GM18858 (cell line): ENCODE measurements at regions not wholly inside any gene's neighbourhood (a gene's known extent, or its start where the extent isn't known, plus 50 kb on each side); places are given as distances from the start of the nearest gene placed in this dataset.

ENCODE experiments used
- ATAC-seq: cut with Tn5 transposase; IDR thresholded peaks from one replicate; pipeline ENCODE4 v1.9.1; 2021; ENCODE audit not compliant: unreplicated experiment

- ATAC-seq: no peak
Observed at GRCh38 chr22:49590381-49590780, 237.3 kb downstream of the BRD1 start.

- ATAC-seq: no peak
Observed at GRCh38 chr22:49589811-49590210, 237.9 kb downstream of the BRD1 start.

DNA sequence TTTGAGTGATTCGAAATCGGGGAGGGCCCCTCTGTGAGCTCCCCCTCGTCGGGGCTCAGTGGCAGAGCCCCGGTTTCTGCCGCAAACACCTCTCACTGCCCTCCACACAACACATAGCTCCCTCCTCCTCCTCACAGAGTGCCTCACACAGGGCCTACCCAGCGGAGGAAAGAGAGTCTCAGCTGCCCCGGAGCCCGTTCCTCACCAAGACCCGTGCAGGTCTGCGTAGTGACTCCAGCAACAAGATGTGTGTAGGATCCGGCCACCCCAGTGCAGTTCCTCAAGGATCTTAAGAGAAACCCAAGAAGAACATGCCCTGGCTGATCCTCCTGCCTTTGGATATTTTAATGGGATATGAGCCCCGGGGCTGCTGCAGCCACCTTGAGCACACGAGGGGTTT lies 238.4 kb downstream of the BRD1 start:
- ATAC-seq: no peak

- ATAC-seq: no peak
Observed at GRCh38 chr22:49588739-49589138, 238.9 kb downstream of the BRD1 start.

GRCh38 chr22:49587987-49588386 lies 239.7 kb downstream of the BRD1 start:
- ATAC-seq: no peak

DNA sequence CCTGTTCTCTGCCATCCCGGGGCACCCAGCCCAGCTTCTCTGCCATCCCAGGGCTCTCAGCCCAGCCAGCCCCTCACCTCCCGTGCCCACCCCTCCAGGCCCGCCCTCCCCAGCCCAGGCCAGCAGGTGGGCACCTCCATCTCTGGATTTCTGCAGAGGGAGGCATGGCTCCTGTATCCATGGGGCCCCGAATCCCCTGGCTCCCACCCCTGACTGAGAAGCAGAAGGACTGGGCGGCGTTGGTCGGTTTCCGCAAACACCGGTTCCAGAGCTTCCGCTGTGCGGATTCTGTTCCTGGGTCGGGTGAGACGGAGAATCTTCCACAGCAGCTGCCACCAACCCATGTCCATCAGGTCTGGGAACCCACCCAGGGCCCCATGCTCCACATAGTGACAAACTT lies 240.3 kb downstream of the BRD1 start:
- no peak for ATAC-seq

- ATAC-seq: no peak
Observed at GRCh38 chr22:49586873-49587272, 240.8 kb downstream of the BRD1 start.

GRCh38 chr22:49586244-49586748 lies 241.4 kb downstream of the BRD1 start:
- no peak for ATAC-seq

- ATAC-seq: no peak
Observed at GRCh38 chr22:49585461-49586243, 242.0 kb downstream of the BRD1 start.

DNA sequence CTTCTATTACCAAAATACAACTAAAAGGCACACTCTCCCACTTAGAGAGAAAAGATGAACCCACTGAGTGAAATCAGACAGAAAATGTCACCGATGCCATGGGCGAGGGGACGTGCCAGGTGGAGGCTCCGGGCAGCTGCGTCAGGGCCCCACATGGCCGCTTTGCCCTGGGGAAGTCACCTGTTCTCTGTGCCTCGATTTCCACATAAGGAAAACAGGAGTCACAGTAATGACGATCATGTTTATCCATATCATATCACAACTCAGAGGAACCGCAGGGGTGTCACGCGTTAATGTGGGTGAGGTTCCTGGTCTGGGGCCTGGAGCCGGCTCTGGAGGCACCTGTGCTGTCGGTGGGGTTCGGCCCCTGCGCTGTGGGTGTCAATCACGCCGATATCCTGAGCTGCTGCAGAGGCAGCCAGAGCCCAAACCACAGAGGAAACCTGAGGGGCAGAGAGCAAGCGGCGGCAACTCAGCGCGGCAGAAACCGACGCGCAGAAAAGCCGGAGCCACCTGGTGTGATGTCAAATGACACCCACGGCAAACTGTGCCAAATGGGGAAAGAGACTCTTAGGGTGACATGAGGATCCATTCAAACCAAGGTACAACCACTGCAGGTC lies 243.7 kb downstream of the BRD1 start:
- no peak for ATAC-seq

GRCh38 chr22:49583341-49583740 lies 244.3 kb downstream of the BRD1 start:
- no peak for ATAC-seq

GRCh38 chr22:49582678-49583077 lies 245.0 kb downstream of the BRD1 start:
- no peak for ATAC-seq

GRCh38 chr22:49582181-49582580 lies 245.5 kb downstream of the BRD1 start:
- ATAC-seq: no peak

DNA sequence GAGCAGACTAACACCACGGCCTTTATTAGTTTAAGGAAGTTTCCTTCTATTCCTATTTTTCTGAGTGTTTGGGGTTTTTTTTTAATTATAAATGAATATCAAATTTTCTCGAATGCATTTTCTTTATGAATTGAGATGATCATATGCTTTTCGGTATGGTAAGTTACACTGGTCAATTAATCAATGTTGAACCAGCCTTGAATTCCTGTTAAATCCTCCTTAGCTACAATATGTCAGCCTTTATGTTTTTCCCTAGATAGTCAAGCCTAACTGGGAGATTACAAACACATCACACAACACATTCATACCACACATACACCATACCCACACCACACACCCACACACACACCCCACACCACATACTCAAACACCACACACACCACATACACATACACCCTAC lies 247.6 kb downstream of the BRD1 start:
- ATAC-seq: no peak

DNA sequence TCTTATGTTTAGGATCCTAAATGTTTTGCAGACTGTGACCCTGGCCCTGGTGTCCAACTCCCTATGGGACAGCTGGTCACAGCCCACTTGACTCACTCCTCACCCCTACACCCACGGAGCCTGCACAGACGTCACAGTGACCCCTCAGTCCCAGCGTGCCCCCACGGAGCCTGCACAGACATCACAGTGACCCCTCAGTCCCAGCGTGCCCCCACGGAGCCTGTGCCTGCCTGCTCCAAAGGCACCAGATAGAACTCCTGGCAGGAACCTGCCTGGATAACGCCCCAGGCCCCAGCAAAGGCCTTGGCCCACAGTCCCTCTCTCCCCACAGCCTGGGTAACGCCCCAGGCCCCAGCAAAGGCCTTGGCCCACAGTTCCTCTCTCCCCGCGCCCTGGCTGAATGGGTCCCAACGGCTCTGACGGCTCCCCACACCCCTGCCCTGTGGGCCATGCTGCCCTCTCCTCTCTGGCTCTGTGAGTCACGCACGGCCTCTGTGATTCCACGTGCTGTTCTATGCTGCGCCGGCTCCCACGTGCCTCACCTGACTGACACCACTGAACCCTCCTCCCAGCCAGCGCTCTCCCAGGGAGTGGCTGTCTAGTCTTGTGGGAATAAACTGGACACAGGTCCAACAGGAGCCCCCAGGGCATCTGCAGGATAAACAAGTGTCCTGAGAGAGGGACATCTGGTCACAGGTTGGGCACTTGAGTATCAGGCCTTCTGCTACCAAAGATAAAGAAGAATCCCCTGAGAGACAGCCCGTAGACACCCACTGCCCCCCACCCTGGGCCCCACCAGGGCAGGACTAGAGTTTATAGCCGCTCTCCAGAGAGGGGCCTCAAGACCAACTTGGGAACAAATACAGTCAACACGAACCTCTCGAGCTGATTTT lies 250.3 kb downstream of the BRD1 start:
- no peak for ATAC-seq

- no peak for ATAC-seq
Observed at GRCh38 chr22:49576241-49577141, 251.2 kb downstream of the BRD1 start.

- ATAC-seq: no peak
Observed at GRCh38 chr22:49575703-49576081, 252.0 kb downstream of the BRD1 start.

DNA sequence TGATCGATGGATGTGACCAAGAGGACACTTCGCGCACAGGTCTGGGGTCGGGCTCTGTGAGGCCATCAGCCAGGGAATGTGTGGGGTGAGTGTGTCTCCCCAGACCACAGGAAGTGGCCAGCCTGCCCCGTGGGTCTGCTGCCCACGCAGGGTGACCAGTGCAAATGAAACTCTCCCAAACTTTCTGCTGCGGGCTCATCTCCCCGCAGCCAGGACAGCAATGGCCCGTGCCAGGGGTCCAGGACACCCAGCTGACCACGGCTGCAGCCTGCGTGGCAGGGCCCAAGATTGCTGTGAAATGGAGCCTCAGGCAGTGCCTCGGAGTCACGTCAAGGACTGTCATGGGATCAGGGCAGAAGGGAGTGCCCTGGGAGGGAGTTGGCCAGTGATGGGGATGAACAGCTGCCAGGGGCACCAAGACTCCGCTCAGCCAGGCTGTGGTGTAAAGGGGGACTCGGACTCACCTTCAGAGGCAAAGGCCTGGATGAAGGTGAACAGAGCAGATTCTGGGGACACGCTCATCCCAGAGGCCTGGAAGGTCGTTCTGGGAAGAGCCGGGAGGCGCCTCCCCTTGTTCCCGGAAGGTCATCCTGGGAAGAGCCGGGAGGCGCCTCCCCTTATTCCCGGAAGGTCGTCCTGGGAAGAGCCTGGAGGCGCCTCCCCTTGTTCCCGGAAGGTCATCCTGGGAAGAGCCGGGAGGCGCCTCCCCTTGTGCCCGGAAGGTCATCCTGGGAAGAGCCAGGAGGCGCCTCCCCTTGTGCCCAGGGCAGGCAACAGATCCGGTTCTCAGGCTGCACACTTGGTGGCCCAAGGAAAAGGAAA lies 252.6 kb downstream of the BRD1 start:
- ATAC-seq: no peak

DNA sequence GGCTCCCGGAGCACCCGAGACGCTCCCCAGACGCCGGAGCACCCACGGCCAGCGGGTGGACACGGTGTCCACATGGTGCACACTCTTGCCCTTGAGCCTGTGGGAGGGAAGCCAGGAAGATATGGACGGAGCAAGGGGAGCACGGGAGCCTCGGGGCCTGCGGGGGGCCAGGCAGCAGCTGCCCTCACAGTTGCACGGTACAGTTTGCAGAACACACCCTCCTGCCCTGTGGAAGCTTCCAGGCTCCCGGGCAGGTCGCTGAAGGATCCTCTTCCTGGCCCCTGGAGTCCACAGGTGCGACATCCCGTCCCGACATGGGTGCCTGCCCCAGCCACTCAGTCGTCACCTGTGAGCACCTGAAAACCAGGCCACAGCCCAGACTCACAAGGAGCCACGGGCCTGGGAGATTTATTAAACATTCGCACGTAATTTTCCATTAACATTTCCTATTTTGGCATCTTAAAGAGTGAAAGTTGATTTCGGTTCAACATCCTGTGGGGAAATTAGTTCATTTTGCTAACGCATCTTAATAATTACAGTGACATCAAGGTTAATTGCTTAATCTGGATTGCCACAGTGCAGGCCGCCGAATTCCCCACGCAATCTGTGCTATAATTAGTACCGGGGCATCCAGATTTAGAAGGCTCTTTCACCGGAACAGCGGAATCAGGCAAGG lies 253.3 kb downstream of the BRD1 start:
- ATAC-seq: no peak
